GM18909 (cell line): ENCODE measurements at regions not wholly inside any gene's neighbourhood (a gene's known extent, or its start where the extent isn't known, plus 50 kb on each side); places are given as distances from the start of the nearest gene placed in this dataset.

Source experiments
- ATAC-seq: cut with Tn5 transposase; IDR thresholded peaks from one replicate; pipeline ENCODE4 v1.9.1; 2021; ENCODE audit warnings: mild to moderate bottlenecking; ENCODE audit not compliant: unreplicated experiment, poor library complexity

- no peak for ATAC-seq
Measured at GRCh38 chr3:94256888-94257813, 194.3 kb downstream of the NSUN3 start.

GRCh38 chr3:94258851-94259250 is 196.0 kb downstream of the NSUN3 start:
- no peak for ATAC-seq

- ATAC-seq = no peak
Measured at GRCh38 chr3:94259291-94259690, 196.4 kb downstream of the NSUN3 start.

- no peak for ATAC-seq
Measured at GRCh38 chr3:94269763-94270162, 206.9 kb downstream of the NSUN3 start.

GRCh38 chr3:94272016-94272415 is 209.2 kb downstream of the NSUN3 start:
- no peak for ATAC-seq

- no peak for ATAC-seq
Measured at GRCh38 chr3:94280958-94281357, 218.1 kb downstream of the NSUN3 start.

GRCh38 chr3:94285872-94286271 is 223.0 kb downstream of the NSUN3 start:
- no peak for ATAC-seq

- no peak for ATAC-seq
Measured at GRCh38 chr3:94291686-94292085, 228.8 kb downstream of the NSUN3 start.

GRCh38 chr3:94292151-94292550 is 229.3 kb downstream of the NSUN3 start:
- ATAC-seq = no peak

GRCh38 chr3:94293793-94294195 is 230.9 kb downstream of the NSUN3 start:
- ATAC-seq = no peak

- ATAC-seq = no peak
Measured at GRCh38 chr3:94294806-94295205, 231.9 kb downstream of the NSUN3 start.

GRCh38 chr3:94299716-94300115 is 236.9 kb downstream of the NSUN3 start:
- ATAC-seq = no peak

- no peak for ATAC-seq
Measured at GRCh38 chr3:94301366-94301765, 238.5 kb downstream of the NSUN3 start.

GRCh38 chr3:94303266-94303665 is 240.4 kb downstream of the NSUN3 start:
- no peak for ATAC-seq

- ATAC-seq = no peak
Measured at GRCh38 chr3:94303897-94304296, 241.0 kb downstream of the NSUN3 start.

GRCh38 chr3:94304954-94305353 is 242.1 kb downstream of the NSUN3 start:
- no peak for ATAC-seq

GRCh38 chr3:94305835-94306611 is 243.2 kb downstream of the NSUN3 start:
- ATAC-seq = no peak

- no peak for ATAC-seq
Measured at GRCh38 chr3:94307588-94307987, 244.7 kb downstream of the NSUN3 start.

GRCh38 chr3:94308767-94309166 is 245.9 kb downstream of the NSUN3 start:
- no peak for ATAC-seq

GRCh38 chr3:94310341-94311135 is 247.7 kb downstream of the NSUN3 start:
- ATAC-seq = no peak

GRCh38 chr3:94311651-94312050 is 248.8 kb downstream of the NSUN3 start:
- ATAC-seq = no peak
